ENCODE measurements at regions not wholly inside any gene's neighbourhood (a gene's known extent, or its start where the extent isn't known, plus 50 kb on each side); places are given as distances from the start of the nearest gene placed in this dataset.
A peak's percentile ranks its signal among the peaks of the same experiment; 100 is the strongest.
"Not testable (repeated sequence)": the region's sequence is repeated elsewhere in the genome, so short reads cannot be mapped to it uniquely, and the experiment has no call there.

DNA sequence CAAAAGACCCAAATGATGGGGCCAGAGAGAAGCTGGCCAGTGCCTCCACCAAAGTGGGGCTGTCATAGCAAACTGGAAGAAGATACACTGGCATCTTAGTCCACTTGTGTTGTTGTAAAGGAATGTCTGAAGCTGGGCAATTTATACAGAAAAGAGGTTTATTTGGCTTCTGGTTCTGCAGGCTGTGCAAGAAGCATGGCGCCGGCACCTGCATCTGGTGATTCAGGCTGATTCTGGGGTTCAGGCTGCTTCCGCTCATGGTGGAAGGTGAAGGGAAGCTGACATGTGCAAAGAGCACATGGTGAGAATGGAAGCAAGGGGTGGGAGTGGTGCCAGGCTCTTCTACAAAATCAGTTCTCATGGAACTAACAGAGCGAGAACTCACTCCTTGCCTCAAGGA, 135.9 kb upstream of the TWIST2 start:
- no peak for DNase-seq

DNA sequence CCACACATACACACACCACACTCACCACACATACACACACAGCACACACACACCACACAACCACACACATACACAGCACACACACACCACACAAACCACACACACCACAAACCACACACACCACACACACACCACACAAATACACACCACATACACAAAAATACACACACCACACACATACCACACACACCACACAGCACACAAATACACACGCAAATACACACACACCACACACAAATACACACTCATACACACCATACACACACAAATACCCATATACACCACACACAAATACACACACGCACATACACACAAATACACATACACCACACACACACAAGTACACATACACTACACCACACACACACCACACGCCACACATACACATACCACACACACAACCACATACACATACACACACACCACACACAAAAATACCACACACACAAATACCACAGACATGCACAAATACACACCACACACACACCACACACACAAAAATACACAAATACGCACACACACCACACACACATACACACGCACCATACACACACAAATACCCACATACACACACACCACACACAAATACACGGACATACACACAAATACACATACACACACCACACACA, 134.6 kb upstream of the TWIST2 start:
- no peak for DNase-seq

DNA sequence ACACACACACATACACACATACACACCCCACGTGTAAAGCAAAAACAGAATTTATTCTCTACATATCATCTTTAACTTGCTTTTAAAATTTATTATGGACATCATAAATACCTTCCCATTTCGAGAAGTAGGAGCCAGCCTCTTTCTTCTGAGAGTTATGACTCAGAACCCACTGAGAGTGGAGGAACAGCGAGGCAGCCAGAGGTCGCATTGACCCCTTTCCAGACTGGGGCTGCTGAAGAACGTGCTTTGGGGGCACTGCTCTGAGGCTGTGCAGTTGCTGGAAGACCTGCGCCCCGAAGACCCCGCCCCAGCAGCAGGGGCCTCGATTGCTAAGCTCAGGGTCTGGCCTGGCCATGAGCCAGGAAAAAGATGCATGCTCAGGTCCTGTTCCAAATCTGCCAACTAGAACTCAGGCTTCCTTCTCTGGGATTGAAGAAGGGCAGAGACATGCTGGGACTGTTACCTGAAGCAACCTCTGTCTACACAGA, 133.8 kb upstream of the TWIST2 start:
- DNase-seq: no peak

DNA sequence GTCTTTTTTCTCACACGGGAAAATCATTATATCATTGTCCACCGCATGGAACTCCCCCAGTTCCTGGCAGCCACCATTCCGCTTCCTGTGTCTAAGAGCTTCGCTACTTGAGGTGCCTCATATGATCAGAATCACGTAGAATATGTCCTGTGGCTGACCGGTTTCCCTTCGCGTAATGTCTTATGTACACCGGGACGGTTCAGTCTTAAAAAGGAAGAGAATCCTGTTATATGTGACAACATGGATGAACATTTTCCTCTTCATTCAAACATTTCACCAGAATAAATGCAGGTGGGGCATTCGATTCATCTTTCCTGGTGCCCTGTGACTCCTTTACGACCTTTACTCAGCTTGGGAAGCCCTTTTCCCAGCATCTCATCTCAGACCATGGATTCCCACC, 131.7 kb upstream of the TWIST2 start:
- DNase-seq: no peak

DNA sequence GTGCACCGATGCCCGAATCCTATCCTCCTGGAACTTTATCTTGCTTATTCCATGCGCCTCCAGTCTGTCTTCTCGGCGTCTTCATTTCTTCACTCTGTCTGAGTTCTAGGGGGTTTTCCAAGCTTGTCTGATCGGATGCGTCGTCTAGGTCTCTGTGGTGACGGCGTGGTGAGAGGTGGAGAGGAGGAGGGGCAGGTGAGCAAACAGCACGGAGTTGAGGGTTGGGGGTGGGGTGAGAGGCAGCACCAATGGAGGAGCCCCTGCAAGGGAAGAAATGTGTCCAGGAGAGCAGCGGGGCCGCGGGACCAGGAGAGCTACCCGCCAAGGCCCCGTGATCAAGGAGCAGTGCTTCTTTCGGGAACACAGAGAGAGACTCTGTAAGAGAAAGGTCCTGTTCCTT, 131.3 kb upstream of the TWIST2 start:
- no peak for DNase-seq

DNA sequence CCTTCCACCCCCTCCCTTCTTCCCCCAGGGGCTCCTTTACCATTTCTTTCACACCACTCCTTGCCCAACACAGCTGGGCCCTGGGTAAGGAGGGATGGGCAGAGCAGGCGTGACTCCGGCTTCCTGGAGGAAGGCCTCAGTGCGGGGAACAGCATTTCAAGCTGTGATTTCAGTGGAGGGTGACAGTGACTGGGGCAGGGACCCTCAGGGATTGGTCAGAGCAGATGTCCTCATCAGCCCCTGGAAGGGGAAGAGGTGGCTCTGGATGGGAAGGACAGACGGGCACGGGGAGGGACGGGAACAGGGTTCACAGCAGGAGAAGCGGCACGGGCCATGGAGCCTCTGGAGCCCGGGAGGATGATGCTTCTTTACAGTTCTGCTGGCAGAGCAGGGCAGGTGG, 130.8 kb upstream of the TWIST2 start:
- DNase-seq: no peak

DNA sequence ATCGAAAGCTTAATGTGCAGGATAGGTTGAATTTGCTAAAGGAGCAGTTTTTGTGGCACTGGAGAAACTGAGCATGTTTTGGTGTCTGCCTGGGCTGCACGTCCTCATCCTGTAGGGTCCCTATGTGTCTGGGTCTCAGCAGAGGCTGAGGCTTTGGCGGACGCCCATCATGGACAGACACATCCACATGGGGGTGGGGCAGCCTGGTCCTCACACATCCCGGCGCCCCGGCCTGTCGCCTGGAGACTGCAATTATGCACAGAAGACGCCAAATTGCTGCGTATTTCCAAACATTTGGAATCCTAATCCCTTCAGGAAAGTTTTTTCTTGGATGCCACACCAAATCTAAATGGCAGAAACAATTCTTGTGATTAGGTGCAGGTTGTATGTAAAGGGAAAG, 128.2 kb upstream of the TWIST2 start:
- DNase-seq: no peak

DNA sequence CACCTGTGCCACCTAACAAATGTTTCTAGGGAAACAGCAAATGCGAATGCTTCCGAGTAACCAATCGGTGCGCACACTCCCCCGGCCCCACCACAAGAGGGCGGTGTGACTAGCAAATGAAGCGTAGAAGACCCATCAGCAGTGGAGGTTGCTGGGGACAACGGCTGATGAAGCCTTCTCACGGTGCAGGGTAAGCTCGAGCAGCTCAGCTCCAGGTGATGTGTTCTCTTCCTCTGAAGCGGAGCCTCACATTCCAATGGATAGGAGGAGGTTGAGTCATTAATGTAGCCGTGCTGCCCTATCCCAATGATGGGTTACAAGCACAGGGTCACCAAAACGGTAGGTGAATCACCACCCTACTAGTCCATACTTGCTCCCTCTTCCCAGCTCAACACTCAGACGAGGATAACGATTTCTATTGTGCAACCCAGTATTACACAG, 127.6 kb upstream of the TWIST2 start:
- peak in 1 of 58 donors; percentile 7 for DNase-seq

DNA sequence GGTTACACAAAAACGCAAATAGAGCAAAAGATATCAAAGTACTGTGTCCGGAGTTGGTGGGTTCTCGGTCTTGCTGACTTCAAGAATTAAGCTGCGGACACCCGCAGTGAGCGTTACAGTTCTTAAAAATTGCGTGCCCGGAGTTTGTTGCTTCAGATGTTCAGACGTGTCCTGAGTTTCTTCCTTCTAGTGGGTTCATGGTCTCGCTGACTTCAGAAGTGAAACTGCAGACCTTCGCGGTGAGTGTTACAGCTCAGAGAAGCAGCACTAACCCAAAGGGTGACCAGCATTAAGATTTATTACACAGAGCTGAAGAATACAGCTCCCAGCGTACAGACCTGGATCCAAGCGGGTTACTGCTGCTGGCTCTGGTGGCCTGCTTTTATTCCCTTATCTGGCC, 125.7 kb upstream of the TWIST2 start:
- DNase-seq: no peak

DNA sequence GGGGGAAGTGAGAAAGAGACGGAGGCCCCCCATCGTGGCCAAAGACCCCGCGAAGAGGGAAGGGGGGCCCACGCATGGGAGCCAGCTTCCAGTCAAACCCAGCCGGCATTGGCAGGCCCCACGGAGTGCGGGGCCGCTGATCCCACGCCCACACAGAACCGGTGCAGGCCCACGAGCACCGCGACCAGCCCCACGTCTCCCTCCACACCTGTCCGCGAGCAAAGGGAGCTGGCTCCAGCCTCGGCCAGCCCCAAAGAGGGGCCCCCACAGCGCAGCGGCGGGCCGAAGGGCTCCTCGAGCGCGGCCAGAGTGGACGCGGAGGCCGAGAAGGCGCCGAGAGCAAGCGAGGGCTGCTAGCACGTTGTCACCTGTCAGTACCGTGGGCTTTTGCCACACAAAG, 125.0 kb upstream of the TWIST2 start:
- DNase-seq: no peak

DNA sequence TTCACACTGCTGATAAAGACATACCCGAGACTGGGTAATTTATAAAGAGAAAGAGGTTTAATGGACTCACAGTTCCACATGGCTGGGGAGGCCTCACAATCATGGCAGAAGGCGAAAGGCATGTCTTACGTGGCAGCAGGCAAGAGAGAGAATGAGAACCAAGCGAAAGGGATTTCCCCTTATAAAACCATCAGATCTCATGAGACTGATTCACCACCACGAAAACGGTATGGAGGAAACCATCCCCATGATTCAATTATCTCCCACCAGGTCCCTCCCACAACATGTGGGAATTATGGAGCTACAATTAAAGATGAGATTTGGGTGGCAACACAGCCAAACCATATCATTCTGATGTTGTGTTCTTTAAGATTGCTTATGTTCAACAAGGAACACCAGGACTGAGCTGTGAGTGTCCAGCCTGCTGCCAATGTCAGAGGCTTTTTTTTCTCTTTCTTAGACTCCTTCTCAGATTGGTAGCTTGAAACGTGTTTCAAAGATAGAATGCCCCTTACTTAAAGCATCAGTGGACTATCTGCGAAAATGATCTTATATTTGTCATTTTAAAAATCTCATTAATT, 124.1 kb upstream of the TWIST2 start:
- DNase-seq: not testable (repeated sequence)

DNA sequence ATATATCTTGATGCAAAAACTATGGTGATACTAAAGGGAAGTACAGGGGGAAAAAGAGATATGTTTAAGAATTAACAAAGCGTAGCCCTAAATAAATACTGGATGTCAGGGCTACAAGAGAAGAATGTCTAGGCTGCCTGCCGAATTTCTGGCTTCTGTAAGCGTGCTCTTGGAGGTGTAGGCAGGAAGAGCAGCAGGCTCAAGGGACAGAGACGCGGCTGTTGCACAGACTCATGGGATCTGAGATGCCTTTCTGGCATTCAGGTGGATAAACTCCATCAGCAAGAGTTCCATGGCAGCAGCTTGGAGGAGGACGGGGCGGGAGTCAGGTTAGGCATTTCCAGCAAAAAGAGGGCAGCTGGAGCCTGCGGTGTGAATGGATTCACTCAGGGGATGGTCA, 123.2 kb upstream of the TWIST2 start:
- no peak for DNase-seq

DNA sequence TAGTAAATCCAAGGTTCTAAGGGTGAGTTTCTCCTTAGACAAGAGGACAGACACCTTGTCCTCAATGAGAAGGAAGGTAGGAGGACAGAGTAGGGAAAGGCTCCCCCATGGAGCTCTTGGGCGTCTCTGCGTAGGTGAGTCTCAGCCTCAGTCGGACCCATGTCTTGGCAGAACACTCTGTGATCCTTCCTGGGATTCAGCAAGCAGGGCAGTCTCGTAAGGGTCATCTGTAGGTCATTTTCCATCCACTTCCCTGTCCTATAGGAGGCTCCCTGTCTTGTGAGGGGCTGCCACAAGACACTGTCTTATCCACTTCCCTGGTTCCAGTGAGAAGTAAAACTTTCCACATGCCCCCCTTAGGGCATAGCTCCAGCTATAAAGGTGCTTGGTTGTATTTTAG, 122.6 kb upstream of the TWIST2 start:
- no peak for DNase-seq

DNA sequence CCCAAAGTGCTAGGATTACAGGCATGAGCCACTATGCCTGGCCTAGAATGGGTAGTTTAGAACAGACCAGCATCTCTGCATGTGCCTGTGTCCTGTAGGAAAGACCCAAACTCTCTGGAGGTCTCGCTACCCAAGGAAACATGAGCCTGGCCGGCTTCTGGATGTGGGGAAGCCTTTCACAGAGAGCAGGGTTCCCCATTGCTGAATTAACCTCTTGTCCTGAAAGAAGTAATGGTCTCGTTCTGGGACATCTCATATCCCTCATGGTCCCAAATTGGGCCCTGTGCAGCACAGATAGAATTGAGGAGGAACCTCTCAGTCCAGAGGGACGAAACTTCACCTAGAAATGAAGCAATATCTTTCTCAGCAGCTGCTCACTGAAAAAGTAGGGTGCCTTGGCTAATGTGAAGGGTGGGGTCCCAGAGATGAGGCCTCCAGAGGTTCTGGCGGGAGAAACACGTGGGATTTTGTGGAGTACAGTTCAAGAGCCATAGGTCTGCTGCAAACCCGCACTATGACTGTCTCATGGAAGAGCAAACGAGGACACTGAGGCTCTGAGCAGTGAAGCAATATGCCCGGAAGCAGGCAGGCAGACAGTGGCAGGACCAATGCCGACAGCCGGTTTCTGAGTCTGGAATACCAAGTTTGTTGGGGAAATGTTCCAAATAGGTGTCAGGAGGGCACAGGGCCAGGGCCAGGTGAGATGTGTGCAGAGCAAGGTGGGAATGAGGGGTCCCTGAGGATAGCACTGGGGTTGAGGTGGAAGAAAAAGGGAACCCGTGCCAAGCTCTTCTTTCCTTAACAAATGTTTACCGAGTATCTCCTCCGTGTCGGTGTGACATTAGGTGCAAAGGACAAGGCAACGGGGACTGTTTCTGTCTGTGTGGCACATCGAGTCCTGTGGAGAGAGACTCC, 121.0 kb upstream of the TWIST2 start:
- DNase-seq: no peak

DNA sequence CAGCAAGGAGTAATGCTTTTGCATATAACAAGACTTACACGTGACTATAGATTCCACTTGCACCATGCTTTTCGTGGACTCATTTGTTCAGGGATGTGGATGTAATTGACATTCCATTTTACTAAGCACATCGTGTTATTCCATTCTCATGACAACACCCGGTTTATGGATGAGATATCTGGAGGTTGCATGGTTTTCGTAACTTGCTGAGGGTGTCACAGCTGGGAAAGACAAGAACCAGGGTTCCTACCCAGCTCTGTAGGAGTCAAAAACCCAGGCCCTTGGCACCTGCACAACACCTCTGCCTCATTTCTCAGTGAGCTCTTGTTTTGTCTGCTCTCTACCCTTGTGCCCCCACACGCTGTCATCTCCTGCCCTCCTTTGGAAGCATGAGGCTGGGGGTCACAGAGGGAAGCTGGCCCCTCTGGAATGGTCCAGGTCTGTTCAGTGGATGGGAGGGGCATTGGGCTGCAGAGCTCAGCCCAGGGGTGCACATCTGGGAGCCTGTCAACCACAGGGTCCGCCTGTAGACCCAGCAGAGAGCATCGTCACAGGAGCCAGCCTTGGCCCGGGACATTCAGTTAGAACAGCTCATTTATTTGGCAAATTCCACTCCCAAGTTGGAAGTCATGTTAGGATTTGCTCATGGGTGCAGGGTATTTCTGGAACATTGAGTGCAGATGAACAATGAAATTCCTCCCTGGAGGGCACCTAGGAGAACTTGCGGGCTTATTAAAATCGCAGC, 120.1 kb upstream of the TWIST2 start:
- DNase-seq: no peak

DNA sequence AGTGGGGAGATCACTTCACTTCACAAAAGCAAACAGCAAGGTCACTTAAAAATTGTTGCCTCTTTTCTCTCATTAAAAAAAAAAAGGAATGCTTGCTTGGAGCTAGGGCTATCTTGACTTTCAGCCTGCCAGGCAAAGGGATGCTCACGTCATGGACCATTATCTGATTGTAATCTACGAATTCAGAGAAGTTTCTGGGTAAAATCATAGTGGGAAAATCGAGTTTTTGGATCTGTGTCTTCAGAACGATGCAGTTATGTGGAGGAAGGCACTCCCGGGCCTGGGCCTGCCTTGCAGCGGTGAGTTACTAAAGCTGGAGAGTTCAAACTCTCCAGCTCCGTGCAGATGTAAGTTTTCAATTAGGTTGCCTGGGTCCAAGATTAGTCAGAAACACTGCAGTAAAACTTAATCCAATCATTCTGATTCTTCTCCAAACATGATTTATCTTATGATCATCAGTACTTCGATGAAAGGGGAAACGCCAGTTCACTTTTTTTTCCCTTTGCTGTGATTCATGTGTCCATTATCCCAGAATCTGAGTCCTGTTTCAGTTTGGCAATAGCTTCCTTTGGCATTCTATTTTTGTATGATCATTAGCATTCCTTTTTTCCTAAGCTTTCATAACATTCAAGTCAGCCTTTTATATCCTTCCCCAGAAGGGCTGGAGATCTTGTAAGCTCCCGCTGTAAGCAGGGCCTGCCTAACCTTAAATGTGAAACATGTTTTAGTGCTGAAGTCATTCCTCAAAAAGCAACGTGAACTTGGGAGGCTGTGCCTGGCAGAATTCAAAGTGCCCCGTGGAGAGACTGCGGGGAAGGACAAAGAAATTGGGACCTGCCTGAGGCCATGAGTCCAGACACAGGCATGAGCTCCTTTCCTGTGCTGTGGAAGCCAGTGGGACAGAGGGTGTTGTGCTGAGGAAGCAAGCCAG, 119.3 kb upstream of the TWIST2 start:
- DNase-seq: peak in 1 of 58 donors; percentile 2

DNA sequence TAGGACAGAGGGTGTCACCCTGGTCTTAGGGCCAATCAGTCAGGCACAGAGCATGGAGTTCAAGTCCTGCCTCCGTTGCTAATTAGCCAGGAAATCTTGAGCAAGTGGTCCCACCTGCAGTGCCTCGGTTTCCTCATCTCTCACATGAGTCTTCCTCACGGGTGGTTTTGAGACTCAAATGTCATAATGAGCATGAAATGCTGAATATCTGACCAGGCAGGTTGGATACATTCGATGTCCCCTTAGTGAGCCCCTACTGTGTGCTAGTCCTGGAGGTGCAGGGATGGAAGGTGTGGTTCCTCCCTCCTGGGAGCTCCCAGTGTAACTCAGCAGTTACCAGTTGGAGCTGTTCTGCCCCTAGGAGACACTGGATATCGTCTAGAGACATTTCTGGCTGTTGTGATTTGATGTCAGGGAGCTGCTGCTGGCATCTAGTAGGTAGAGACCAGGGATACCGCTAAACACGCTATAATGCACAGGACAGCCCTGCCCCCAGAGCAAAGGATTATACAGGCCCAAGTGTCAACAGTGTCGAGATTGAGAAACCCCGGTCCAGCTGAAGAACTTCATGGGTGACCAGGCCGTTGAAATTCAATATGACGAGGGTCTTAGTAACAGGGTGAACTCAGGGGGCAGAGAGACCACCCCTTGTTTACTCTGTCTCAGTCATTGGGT, 118.5 kb upstream of the TWIST2 start:
- DNase-seq: no peak

DNA sequence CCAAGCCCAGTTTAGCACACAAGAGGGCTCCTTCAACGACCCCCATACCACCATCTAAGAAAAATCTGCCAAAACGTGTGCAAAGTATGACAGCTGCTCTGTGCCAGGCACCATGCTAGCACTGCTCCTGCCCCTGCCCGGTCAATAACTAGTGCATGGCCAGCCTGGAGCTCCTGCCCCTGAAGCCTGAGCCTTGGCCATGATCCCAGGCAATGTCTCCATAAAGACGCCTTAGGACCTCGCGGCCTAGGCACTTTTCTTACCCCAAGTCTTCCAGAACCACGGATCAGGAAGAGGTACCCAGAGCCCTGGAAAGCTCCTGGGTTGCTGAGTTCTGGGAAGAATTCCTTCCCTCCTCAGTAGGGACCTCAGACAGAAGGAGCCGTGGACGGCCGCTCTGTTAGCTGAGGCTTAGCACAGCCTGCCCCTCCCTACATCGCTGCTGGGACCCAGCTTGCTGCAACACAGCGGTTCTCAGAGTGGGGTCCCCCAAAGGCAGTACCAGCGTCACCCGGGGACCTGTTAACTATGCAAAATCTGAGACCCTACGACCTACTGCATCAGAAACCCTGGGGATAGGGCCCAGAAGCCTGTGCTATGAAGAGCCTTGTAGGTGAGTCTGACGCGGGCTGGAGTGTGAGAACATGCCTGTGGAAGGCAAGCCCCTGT, 117.8 kb upstream of the TWIST2 start:
- DNase-seq: no peak

DNA sequence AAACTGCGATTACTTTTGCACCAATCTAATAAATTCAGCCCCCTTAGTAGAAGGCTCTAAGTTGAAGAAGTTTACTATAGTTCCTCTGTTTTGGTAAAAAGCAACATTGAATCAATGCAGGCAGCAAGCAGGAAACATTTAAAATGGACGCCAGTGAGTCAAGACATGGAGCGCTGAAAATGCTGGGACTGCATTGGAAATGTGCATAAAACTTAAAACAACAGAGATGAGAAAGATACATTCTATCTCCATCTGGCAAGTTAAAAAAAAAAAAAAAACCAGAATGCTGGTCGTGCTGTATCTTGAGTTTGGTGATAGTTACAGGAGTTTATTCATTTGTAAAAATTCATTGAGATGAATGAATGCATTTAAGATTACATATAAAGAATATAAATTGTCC, 117.0 kb upstream of the TWIST2 start:
- no peak for DNase-seq
